HG02885 (cell line): ENCODE measurements at regions not wholly inside any gene's neighbourhood (a gene's known extent, or its start where the extent isn't known, plus 50 kb on each side); places are given as distances from the start of the nearest gene placed in this dataset.

Experiments used
- ATAC-seq: cut with Tn5 transposase; IDR thresholded peaks from one replicate; pipeline ENCODE4 v1.9.1; 2021; ENCODE audit warnings: mild to moderate bottlenecking; ENCODE audit not compliant: unreplicated experiment, poor library complexity

DNA sequence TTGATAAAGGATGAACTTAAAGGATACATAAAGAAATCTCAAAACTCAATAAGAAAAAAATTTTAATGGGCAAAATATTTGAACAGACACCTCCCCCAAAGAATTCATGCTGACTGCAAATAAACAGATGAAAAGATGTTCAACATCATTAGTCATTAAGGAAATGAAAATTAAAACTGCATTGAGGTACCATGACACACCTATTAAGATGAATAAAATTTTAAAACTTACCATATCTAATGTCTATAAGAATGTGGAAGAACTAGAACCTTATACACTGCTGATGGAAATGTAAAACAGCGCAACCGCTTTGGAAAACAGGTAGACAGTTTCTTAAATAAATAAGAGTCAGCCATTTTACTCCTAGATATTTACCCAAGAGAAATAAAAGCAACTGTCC is 266.8 kb upstream of the TET2 start:
- ATAC-seq: no peak

DNA sequence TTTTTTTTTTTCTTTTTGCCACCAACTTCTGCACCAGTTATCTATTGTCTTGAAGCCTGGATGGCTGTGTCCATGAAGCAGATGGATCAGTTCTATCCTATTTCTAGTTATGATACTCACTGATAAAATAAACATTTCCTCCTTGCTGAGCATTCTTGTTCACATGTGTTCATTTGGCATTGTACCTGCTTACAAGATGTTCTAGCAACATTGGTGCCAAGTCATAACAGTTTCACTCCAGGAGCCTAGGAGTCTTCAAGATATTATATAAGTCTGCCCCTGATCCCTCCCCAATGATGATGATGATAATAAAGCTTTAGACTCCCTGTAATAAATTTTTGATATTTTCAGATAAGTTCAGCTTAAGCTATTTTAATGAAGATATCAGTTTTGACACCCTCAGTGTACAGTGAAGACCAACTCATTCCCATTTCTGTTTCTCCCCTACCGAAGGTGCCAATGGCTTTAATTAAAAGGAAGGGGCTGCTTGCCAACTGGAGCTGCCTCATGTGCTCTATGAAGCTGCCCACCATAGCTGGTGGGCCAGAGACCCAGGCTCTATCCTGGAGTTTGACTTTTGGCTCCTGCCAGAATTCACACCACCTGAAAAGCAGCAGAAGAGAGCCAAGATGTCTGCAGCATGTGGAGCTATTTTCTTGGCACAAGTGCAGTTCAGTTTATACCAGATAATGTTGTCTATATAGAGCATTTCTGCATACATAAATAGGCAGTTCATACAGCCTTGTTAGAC is 265.4 kb upstream of the TET2 start:
- no peak for ATAC-seq

DNA sequence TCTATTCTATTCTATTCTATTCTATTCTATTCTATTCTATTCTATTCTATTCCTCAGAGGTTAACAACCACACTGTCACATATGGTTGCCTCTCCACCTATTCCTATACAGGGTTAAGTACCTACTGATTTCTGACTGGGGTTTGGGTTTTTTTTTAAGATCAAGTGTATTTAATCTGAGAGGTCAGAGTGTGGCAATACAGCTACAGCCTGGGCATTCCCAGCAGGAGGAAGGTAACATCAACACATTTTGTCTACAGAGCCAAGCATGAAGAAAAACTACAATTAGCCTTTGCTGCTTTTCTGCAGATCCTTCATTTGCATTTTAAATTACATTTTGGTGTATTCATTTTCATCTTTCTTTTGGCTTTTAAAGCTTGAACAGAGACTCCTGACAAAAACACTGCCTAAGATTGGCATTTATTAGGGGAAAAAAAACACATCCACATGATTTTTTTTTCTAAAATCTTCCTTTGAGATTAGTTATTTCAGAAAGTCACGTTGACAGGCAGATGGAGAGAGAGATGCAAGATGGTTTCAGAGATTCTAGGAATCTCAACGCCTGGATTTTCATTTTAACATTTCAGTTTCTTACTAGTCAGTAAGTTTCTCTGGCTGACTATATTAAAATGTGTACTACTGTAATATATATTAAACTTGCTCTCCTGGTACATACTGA is 255.9 kb upstream of the TET2 start:
- no peak for ATAC-seq

DNA sequence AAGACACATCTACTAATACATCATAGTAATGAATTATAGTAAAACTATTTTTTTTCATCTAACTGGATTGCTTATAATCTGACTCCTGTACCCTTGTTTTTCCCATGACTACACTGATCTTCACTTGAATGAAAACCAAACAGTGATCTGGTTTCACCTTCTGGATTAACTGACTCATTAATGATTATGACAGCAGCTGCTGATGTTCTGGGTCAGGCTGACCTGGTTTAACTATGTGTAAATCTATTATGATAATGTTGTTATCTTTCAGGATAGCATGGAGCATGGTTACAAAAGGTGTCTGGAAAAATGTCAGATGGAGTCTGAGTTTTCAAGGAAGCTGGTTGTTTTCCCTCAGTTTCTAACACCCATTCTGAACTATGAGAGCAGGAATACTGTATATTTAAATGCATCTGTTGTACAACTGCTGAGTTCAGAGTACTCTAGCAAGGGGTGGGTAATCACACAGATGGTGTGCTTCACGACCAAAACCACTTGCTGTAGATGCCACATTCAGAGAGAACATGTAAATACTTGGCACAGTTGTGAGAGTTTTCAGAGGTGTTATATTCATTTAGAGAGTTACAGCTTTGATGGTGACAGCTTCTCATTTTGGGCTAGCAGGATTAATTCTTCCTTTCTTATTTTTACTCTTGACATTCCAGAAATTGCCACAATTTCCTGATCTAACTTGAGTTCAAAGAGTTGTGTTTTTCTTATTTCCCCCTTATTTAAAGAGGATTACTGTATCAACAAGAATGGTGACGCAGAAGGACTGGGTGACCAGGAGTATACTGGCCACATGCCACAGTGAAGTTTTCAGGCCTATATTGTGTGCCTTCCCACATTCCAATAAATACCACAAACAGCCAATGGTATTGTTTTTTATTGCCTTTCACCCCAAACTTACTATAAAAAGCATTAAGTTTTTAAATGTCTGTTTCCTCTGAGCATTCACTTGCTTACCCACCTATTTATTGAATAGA is 249.7 kb upstream of the TET2 start:
- no peak for ATAC-seq

DNA sequence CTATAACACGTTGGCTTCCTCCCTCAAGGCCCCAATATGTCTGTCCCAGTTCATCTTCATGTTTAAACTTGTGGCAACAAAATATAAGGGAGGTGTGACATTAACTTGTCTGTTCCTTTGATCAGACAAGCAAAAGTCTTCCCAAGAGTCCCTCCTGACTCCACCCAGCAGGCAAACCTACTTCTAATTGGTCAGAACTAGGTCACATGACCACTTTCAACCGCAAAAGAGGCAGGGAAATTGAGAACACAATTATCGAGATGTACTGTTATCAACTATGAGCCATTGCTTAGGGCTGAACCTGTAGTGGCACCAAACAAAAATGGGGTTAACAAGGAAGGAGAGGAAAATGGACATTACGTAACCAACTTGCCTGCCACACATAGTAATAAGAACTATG is 246.8 kb upstream of the TET2 start:
- ATAC-seq: no peak

DNA sequence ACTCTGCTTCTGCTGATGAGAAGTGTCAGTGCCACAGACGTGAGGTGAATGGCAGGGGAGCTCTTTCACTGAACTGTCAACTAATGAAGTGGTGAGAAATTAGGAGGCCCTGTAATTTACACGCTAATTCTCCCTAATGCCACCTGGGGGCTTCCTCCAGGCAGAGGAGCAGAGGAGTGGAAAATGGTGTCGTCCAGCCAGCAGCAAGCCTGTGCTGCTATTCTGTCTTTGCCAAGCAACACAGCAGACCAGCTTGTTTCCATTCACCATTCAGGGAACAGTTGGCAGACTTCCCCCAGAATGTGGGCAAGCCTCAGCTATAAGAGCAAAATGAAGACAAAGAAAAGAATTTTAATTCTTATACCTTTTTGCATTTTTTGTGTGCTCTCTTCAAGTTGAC is 245.2 kb upstream of the TET2 start:
- ATAC-seq: no peak

DNA sequence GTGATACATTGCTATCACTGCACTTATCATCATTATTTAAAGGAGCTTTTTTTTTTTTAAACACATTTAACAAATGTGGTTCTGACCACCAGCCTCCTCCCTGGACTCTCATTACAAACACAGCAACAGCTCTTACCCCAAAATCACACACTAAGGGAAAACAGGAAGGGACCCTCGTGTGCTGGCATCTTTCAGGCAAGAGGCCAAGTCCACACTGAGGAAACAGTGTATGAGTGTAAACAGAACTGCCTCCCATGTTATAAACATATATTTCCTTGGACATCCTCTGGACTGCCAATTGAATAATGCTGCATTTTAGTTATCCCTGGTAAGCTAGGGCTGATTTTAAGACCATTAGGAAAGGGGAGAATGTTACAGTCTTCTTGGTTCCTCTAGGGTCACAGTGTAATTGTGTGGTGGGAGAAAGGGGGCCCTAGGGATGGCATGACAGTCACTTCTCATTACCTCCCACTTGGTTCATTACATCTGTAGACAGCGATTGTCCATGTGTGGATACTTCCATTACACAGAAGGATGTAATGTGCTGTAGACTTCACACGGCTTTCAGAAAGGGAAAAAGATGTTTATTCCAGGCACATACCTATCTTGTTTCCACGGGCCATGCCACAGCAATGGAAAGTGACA is 244.6 kb upstream of the TET2 start:
- no peak for ATAC-seq

DNA sequence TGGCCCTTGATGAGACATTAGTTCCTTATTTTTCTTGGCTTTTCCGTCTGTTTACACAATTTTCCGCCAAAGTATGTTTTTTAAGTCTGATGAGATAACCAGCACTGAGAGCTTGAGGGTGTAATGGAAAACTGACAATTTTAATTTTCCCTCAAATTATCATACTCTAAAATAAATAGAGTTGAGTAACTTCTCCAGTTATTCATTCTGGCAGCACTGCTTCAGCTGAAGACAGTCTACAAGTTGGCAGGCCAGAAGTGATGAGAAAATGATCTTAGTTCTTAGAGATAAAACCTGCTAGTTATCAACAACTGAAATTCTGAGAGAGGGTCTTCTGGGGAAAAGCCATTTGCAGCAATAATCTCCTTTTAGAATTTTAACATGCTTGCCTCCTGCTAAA is 241.6 kb upstream of the TET2 start:
- no peak for ATAC-seq

DNA sequence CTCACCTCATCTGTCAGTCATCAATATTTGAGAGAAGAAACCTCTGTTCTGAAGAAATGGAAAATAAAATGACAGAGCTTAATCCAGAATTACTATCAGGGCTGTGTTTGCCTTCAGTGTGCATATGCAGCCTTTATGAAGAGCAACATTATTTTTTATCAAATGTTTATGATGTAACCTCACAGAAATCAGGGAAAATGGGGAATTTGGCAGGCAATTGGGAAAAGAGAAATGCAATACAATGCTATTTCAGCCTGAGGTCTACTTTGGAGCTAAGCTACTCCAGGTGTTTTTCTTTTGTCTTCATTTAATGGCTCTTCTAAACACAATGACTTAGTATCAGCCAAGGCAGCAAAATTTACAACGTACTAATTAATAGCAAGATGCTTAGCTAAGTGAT is 241.1 kb upstream of the TET2 start:
- ATAC-seq: no peak

DNA sequence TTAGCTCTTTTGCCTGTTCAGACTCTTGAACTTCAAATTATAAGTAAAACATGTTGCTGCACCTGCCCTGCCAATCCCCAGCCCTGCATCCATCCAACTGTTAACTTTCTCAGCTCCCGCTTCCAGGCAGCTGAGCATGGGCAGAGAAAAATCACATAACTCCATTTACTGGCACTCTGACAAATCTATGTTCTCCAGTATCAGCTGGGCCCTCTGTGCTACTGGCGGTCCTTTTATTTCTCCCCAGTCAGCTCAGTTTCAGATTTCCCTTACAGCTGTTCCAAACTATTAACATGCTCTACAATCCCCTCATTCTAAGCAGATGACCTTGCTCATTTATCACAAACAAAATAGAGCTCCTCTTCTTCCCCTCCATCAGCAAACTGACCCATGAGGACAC is 240.4 kb upstream of the TET2 start:
- ATAC-seq: no peak

DNA sequence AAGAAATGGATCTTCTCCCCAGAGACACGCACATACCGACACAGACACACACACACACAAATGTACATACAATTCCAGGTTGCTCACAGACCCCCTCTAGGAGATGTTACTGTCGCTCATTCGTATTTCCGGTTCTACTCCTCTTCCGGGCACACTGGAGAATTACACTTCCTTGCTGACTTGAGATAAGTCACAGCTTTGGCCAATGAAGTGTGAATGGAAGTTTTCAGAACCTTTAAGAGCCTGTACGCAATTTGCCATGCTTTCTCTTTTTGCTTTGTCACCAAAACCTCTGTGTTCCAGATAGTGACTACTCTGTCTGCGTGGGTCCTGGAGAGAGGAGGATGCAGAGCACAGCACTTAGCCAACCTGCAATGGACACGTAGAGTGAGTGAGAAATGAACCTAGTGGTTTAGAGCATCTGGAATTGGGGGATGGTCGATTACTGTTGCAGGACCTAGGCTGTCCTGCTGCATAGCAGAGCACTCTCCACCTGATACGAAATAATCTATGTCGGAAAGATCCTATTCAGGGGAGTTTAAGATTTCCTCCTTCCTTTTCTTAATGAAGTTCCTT is 239.5 kb upstream of the TET2 start:
- ATAC-seq: no peak

DNA sequence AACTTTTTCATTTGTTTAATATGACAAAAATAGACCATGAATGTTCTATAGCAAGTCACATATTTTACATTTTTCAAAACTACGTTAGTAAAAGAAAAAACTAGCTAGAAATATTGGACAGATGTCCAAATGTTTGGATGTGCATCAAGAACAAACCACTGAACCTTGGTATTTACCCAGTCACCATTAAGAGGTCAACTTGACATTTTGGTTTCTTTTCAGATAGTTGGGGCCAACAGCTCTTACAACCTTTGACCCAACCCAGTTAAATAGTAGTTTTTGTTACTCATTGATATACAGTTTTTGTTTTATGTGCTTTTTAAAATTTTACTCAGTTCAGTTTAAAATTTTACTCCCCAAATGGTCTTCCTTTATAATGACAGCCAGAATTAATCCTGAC is 238.7 kb upstream of the TET2 start:
- ATAC-seq: no peak

DNA sequence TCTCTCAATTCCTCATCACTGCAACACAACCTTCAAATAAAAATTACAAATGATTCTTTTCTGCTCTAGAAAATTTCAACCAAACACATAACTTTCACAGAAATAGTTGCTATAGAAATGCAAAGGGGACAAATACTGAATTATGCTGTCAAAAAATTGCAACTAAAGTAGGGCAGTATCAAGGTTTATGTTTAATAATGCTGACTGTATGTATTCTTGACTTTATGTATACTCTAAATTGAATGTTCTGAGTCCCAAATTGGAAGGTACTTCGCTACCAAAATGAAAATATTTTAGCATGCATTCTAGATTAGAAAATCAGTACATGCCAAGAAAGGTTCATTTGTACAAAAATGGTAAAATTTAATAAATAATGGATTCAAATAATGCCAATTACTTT is 237.3 kb upstream of the TET2 start:
- no peak for ATAC-seq

DNA sequence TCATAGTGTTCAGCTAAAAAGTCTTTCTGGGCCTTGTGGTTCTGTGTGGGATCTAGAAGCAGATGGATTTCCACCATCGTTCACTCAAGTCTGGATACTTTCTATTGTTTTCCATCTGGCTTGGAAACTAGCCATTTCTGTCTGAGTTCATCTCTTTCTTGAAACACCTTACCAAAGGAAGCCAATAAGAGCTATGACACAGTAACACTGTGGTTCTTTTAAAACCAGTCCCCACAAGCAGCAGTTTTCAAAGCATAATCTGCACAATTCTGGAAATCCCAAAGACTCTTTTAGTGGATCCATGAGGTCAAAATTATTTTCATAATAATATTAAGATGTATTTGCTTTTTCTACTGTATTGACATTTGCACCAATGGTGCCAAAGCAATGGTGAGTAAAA is 234.2 kb upstream of the TET2 start:
- ATAC-seq: no peak

DNA sequence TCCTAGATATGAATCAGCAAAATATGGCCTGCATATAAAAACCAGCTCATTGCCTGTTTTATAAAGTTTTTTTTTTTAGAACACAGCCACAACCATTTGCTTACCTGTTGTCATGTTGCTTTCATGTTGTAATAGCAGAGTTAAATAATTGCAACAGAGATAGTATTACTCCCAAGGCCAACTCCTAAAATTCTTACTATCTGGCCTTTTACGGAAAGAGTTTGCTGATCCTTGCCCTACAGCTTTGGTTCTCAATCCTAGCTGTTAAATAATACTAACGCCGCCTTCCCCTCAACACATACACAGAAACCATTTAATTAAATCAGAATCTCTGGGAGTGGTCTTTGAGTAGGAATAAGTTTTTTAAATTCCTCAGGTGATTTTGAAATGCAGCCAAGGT is 231.3 kb upstream of the TET2 start:
- ATAC-seq: no peak

DNA sequence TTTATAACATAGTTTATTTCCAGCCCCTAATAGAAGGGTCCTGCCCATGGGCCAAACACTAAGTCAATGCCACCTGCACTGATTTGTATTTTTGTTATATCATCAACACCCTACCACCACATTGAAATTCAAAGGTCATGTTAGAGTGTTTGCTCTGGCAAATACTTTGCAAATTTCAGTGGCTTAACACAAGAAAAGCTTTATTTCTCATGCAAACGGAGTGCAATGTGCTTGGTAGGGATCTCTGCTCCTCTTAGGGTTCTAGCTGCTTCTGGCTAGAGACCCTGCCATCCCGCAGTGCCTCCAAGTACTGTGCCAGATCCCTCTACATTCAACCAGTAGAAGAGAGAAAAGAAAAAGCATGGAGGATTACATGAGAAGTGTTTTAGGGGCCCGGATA is 230.8 kb upstream of the TET2 start:
- ATAC-seq: no peak

DNA sequence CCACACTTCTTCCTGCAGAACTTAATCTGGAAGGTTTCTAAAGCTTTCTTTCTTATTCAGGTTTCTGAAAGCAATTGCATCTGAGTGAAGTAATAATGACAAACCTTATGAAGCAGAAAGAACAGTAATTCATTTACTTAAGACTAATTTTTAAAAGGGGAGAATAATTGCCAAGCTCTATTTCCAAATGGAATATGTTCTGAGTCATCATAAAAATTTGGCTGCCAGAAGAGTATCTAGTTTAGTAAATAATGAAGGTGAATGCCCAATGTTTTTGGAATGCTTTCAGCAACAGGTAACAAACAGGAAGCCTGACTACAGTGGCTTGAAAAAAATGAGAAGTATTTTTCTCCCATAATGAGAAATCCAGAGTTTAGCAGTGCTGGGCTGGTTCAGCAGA is 227.3 kb upstream of the TET2 start:
- no peak for ATAC-seq

DNA sequence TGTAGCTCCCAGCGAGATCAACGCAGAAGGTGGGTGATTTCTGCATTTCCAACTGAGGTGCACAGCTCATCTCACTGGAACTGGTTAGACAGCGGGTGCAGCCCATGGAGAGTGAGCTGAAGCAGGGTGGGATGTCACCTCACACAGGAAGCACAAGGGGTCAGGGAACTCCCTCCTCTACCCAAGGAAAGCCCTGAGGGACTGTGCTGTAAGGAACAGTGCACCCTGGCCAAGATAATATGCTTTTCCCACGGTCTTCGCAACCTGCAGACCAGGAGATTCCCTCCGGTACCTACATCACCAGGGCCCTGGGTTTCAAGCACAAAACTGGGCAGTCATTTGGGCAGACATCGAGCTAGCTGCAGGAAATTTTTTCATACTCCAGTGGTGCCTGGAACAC is 216.4 kb upstream of the TET2 start:
- peak; percentile 7 for ATAC-seq

DNA sequence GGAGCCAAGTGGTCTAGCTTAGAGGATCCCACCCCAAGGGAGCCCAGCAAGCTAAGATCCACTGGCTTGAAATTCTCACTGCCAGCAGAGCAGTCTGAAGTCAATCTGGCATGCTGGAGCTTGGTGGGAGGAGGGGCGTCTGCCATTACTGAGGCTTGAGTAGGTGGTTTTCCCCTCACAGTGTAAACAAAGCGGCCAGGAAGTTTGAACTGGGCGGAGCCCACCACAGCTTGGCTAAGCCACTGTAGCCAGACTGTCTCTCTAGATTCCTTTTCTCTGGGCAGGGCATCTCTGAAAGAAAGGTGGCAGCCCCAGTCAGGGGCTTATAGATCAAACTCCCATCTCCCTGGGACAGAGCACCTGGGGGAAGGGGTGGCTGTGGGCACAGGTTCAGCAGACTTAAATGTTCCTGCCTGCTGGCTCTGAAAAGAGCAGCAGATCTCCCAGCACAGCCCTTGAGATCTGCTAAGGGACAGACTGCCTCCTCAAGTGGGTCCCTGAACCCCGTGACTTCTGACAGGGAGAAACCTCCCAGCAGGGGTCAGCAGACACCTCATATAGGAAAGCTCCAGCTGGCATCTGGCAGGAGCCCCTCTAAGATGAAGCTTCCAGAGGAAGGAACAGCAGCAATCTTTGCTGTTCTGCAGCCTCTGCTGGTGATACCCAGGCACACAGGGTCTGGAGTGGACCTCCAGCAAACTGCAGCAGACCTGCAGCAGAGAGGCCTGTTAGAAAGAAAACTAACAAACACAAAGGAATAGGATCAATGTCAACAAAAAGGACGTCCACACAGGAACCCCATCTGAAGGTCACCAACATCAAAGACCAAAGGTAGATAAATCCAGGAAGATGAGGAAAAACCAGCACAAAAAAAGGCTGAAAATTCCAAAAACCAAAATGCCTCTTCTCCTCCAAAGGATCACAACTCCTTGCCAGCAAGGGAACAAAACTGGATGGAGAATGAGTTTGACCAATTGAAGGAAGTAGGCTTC is 215.6 kb upstream of the TET2 start:
- peak; percentile 72 for ATAC-seq
